HG03460 (cell line): ENCODE measurements at regions not wholly inside any gene's neighbourhood (a gene's known extent, or its start where the extent isn't known, plus 50 kb on each side); places are given as distances from the start of the nearest gene placed in this dataset.

Experiments
- ATAC-seq: cut with Tn5 transposase; IDR thresholded peaks from one replicate; pipeline ENCODE4 v1.9.1; 2021; ENCODE audit not compliant: unreplicated experiment

- ATAC-seq = no peak
Measured at GRCh38 chr2:5036256-5036655, 655.9 kb upstream of the SOX11 start.

GRCh38 chr2:5039241-5039975 is 652.8 kb upstream of the SOX11 start:
- ATAC-seq = no peak

- ATAC-seq = no peak
Measured at GRCh38 chr2:5040571-5040970, 651.6 kb upstream of the SOX11 start.

- no peak for ATAC-seq
Measured at GRCh38 chr2:5041501-5041900, 650.7 kb upstream of the SOX11 start.

GRCh38 chr2:5042666-5043440 is 649.3 kb upstream of the SOX11 start:
- no peak for ATAC-seq

- ATAC-seq = no peak
Measured at GRCh38 chr2:5051300-5051699, 640.9 kb upstream of the SOX11 start.

GRCh38 chr2:5052905-5053304 is 639.3 kb upstream of the SOX11 start:
- ATAC-seq = no peak

GRCh38 chr2:5057891-5058351 is 634.3 kb upstream of the SOX11 start:
- ATAC-seq = no peak

- ATAC-seq = no peak
Measured at GRCh38 chr2:5060956-5061355, 631.2 kb upstream of the SOX11 start.

- no peak for ATAC-seq
Measured at GRCh38 chr2:5064687-5065086, 627.5 kb upstream of the SOX11 start.

GRCh38 chr2:5067816-5068215 is 624.4 kb upstream of the SOX11 start:
- no peak for ATAC-seq

GRCh38 chr2:5070257-5070656 is 621.9 kb upstream of the SOX11 start:
- ATAC-seq = no peak

GRCh38 chr2:5074733-5075132 is 617.5 kb upstream of the SOX11 start:
- no peak for ATAC-seq

- no peak for ATAC-seq
Measured at GRCh38 chr2:5076599-5076998, 615.6 kb upstream of the SOX11 start.

GRCh38 chr2:5077479-5078089 is 614.6 kb upstream of the SOX11 start:
- no peak for ATAC-seq

GRCh38 chr2:5083402-5083801 is 608.8 kb upstream of the SOX11 start:
- ATAC-seq = no peak

GRCh38 chr2:5089409-5089808 is 602.8 kb upstream of the SOX11 start:
- no peak for ATAC-seq

- ATAC-seq = no peak
Measured at GRCh38 chr2:5093056-5093455, 599.1 kb upstream of the SOX11 start.

GRCh38 chr2:5093518-5093917 is 598.7 kb upstream of the SOX11 start:
- ATAC-seq = no peak

GRCh38 chr2:5094192-5094591 is 598.0 kb upstream of the SOX11 start:
- ATAC-seq = no peak

- ATAC-seq = no peak
Measured at GRCh38 chr2:5098286-5098685, 593.9 kb upstream of the SOX11 start.

GRCh38 chr2:5102823-5103222 is 589.4 kb upstream of the SOX11 start:
- ATAC-seq = no peak
